IMR-90 (cell line): ENCODE measurements at regions not wholly inside any gene's neighbourhood (a gene's known extent, or its start where the extent isn't known, plus 50 kb on each side); places are given as distances from the start of the nearest gene placed in this dataset.

Experiments
- ATAC-seq: fragments of 200-7000 bp; cut with Tn5 transposase; 2 replicates; pipeline ENCODE4 v1.9.1; 2020; ENCODE audit warnings: low read depth, mild to moderate bottlenecking, moderate library complexity
- BruUV-seq: library from RNA; stranded (reverse); fragments of 400-500 nt; replicated peaks from 2 replicates; lab custom pipeline; 2021; lab: Mats Ljungman, UMichigan
- CTCF ChIA-PET: fragments of 300-600 bp; formaldehyde crosslinking; extraction: SDS; loops from one replicate; lab custom pipeline; 2021; ENCODE audit warnings: antibody characterized with exemption; lab: Yijun Ruan, JAX
- POLR2A ChIA-PET: fragments of 300-600 bp; sonication (Branson Sonifier 250); formaldehyde crosslinking; loops from one replicate; lab custom pipeline; 2022; ENCODE audit warnings: antibody characterized with exemption; ENCODE audit not compliant: unreplicated experiment; lab: Charles Lee
- DNase-seq: peaks from one replicate; pipeline ENCODE4 v3.0.0; 2013
- H2AFZ ChIP-seq: replicated peaks from 2 replicates; pipeline ENCODE3; 2013; ENCODE audit warnings: low read length, mild to moderate bottlenecking; ENCODE audit not compliant: poor library complexity
- H2AK5ac ChIP-seq: 2 replicates; pipeline ENCODE4 v1.6.1; 2013; ENCODE audit warnings: low read depth, low read length, inconsistent platforms
- H2AK9ac ChIP-seq: replicated peaks from 2 replicates; pipeline ENCODE3; 2013; ENCODE audit warnings: mild to moderate bottlenecking, low read depth, low read length, moderate library complexity; ENCODE audit not compliant: poor library complexity
- H2BK120ac ChIP-seq: 2 replicates; pipeline ENCODE4 v1.6.1; 2013; ENCODE audit warnings: low read depth, low read length, inconsistent platforms
- H2BK15ac ChIP-seq: 3 replicates; pipeline ENCODE4 v1.6.1; 2013; ENCODE audit warnings: low read depth, low read length, inconsistent platforms
- H2BK20ac ChIP-seq: 2 replicates; pipeline ENCODE4 v1.6.1; 2013; ENCODE audit warnings: low read depth, mild to moderate bottlenecking, inconsistent platforms, low read length, moderate library complexity
- H2BK5ac ChIP-seq: 2 replicates; pipeline ENCODE4 v1.6.1; 2013; ENCODE audit warnings: mild to moderate bottlenecking, low read depth, low read length, inconsistent platforms; ENCODE audit not compliant: poor library complexity, severe bottlenecking
- H3K14ac ChIP-seq: replicated peaks from 2 replicates; pipeline ENCODE4 v1.6.1; 2013; ENCODE audit warnings: low read depth, low read length, inconsistent platforms
- H3K18ac ChIP-seq: 2 replicates; pipeline ENCODE4 v1.6.1; 2013; ENCODE audit warnings: low read depth, low read length, control low read depth
- H3K23ac ChIP-seq: 2 replicates; pipeline ENCODE4 v1.6.1; 2013; ENCODE audit warnings: low read depth, low read length, inconsistent platforms
- H3K27ac ChIP-seq: 2 replicates; pipeline ENCODE4 v1.5.1; 2013; ENCODE audit warnings: mild to moderate bottlenecking, control low read depth, low read length; ENCODE audit not compliant: insufficient read depth
- H3K27me3 ChIP-seq: 2 replicates; pipeline ENCODE4 v1.6.1; 2013; ENCODE audit warnings: low read length; ENCODE audit not compliant: control insufficient read depth, insufficient read depth
- H3K36me3 ChIP-seq: 2 replicates; pipeline ENCODE4 v1.6.1; 2013; ENCODE audit warnings: low read length, mixed read lengths; ENCODE audit not compliant: control insufficient read depth, insufficient read depth
- H3K4ac ChIP-seq: 2 replicates; pipeline ENCODE4 v1.6.1; 2013; ENCODE audit warnings: low read depth, low read length, inconsistent platforms
- H3K4me1 ChIP-seq: 2 replicates; pipeline ENCODE4 v1.6.1; 2013; ENCODE audit warnings: low read length, mixed read lengths; ENCODE audit not compliant: control insufficient read depth, insufficient read depth
- H3K4me2 ChIP-seq: 2 replicates; pipeline ENCODE4 v1.6.1; 2013; ENCODE audit warnings: low read depth, mild to moderate bottlenecking, control low read depth, low read length, moderate library complexity
- H3K4me3 ChIP-seq: 2 replicates; pipeline ENCODE4 v1.5.1; 2013; ENCODE audit warnings: low read depth, mild to moderate bottlenecking, control low read depth, low read length, moderate library complexity; ENCODE audit not compliant: insufficient read depth
- H3K56ac ChIP-seq: 2 replicates; pipeline ENCODE4 v1.6.1; 2013; ENCODE audit warnings: low read length, inconsistent platforms; ENCODE audit not compliant: insufficient read depth; ENCODE audit errors: extremely low read depth
- H3K79me1 ChIP-seq, 2 experiments: 2 replicates each; pipeline ENCODE4 v1.6.1; 2013; ENCODE audit warnings: low read length in 2 of 2, inconsistent platforms in 1 of 2, low read depth in 1 of 2
- H3K9ac ChIP-seq: 2 replicates; pipeline ENCODE4 v1.6.1; 2013; ENCODE audit warnings: low read depth, low read length, control low read depth
- H3K9me1 ChIP-seq: 2 replicates; pipeline ENCODE4 v1.6.1; 2013; ENCODE audit warnings: low read length, inconsistent platforms; ENCODE audit not compliant: insufficient read depth
- H3K9me3 ChIP-seq: 2 replicates; pipeline ENCODE4 v1.6.1; 2013; ENCODE audit warnings: low read length; ENCODE audit not compliant: control insufficient read depth, insufficient read depth
- H4K20me1 ChIP-seq: 2 replicates; pipeline ENCODE4 v1.6.1; 2013; ENCODE audit warnings: low read length, inconsistent platforms; ENCODE audit not compliant: insufficient read depth
- H4K5ac ChIP-seq: 2 replicates; pipeline ENCODE4 v1.6.1; 2013; ENCODE audit warnings: mild to moderate bottlenecking, low read depth, low read length, control low read depth
- H4K8ac ChIP-seq, 2 experiments: 2 replicates each; pipeline ENCODE4 v1.6.1; 2013; ENCODE audit warnings: low read depth in 2 of 2, low read length in 2 of 2, control low read depth in 1 of 2, inconsistent platforms in 1 of 2
- H4K91ac ChIP-seq: 2 replicates; pipeline ENCODE4 v1.6.1; 2013; ENCODE audit warnings: low read depth, low read length, inconsistent platforms; ENCODE audit not compliant: insufficient read depth
- CEBPB ChIP-seq: IDR thresholded peaks from 2 replicates; pipeline ENCODE4 v1.6.1; 2012; ENCODE audit warnings: low read depth, low read length, improper control_type of control experiment
- CHD1 ChIP-seq: IDR thresholded peaks from 2 replicates; pipeline ENCODE4 v1.6.1; 2012; ENCODE audit warnings: low read depth, low read length, improper control_type of control experiment
- CTCF ChIP-seq: conservative IDR thresholded peaks from 2 replicates; pipeline ENCODE4 v1.5.1; 2012; ENCODE audit warnings: mild to moderate bottlenecking, low read depth, low read length, improper control_type of control experiment
- ELK1 ChIP-seq: fragments of 150-350 bp; IDR thresholded peaks from 2 replicates; pipeline ENCODE4 v1.6.1; 2016; ENCODE audit warnings: low read depth, mild to moderate bottlenecking, low read length, moderate library complexity, borderline replicate concordance
- FOS ChIP-seq: fragments of 150-350 bp; IDR thresholded peaks from 2 replicates; pipeline ENCODE4 v1.6.1; 2016; ENCODE audit warnings: low read depth, low read length
- MAFK ChIP-seq: IDR thresholded peaks from 2 replicates; pipeline ENCODE4 v1.6.1; 2012; ENCODE audit warnings: low read depth, low read length, improper control_type of control experiment
- MAZ ChIP-seq: IDR thresholded peaks from 2 replicates; pipeline ENCODE4 v1.6.1; 2012; ENCODE audit warnings: low read depth, mild to moderate bottlenecking, low read length, improper control_type of control experiment, moderate library complexity, borderline replicate concordance
- MXI1 ChIP-seq: IDR thresholded peaks from 2 replicates; pipeline ENCODE4 v1.6.1; 2012; ENCODE audit warnings: low read depth, mild to moderate bottlenecking, low read length, moderate library complexity, borderline replicate concordance
- NFE2L2 ChIP-seq: fragments of 150-350 bp; IDR thresholded peaks from 2 replicates; pipeline ENCODE4 v1.6.1; 2016; ENCODE audit warnings: low read depth, mild to moderate bottlenecking, low read length
- POLR2A ChIP-seq: IDR thresholded peaks from 2 replicates; pipeline ENCODE4 v1.6.1; 2012; ENCODE audit warnings: mild to moderate bottlenecking, low read depth, low read length
- RAD21 ChIP-seq: IDR thresholded peaks from 2 replicates; pipeline ENCODE4 v1.6.1; 2012; ENCODE audit warnings: low read length, improper control_type of control experiment
- RCOR1 ChIP-seq: IDR thresholded peaks from 2 replicates; pipeline ENCODE4 v1.6.1; 2012; ENCODE audit warnings: mild to moderate bottlenecking, low read length, improper control_type of control experiment; ENCODE audit not compliant: insufficient replicate concordance
- RFX5 ChIP-seq: IDR thresholded peaks from 2 replicates; pipeline ENCODE4 v1.8.0; 2012; ENCODE audit warnings: low read depth, mild to moderate bottlenecking, low read length, moderate library complexity
- USF2 ChIP-seq: fragments of 150-350 bp; IDR thresholded peaks from 2 replicates; pipeline ENCODE4 v1.6.1; 2017; ENCODE audit warnings: mild to moderate bottlenecking, antibody characterized with exemption, low read length, low read depth
- dilution Hi-C: fragments of 300-500 bp; cut with HindIII; formaldehyde crosslinking; loops from one replicate; pipeline ENCODE4 v1.14.3; 2018; ENCODE audit warnings: low sequenced_read_pairs; ENCODE audit not compliant: unreplicated experiment
- in situ Hi-C: fragments of 300-500 bp; cut with MboI; formaldehyde crosslinking; loops from 3 replicates; pipeline ENCODE4 v1.14.3; 2019; ENCODE audit warnings: low sequenced_read_pairs, inconsistent platforms, mixed read lengths
- intact Hi-C: fragments of 100-400 bp; cut with micrococcal nuclease; formaldehyde crosslinking; loops from 2 replicates; pipeline ENCODE4 v1.10.0; 2022

DNA sequence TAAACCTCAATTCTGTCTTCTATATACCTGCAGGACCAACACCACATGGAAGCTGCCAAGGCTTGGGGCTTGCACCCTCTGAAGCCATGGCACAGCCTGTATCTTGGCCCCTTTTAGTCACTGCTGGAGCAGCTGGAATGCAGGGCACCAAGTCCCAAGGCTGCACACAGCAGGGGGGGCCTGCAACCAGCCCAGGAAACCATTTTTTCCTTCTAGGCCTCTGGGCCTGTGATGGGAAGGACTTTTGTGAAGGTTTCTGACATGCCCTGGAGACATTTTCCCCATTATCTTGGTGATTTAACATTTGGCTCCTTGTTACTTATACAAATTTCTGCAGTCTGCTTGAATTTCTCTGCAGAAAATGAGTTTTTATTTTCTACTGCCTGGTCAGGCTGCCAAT lies 123.2 kb upstream of the PCGF5 start:
- CTCF ChIA-PET = no interaction called here
- no peak overlapping the region for H2BK120ac ChIP-seq
- no peak overlapping the region for H2BK5ac ChIP-seq
- H3K4me2 ChIP-seq = no peak overlapping the region
- H3K23ac ChIP-seq = no peak overlapping the region
- H3K9me3 ChIP-seq = peaks cover 7% of the 10 kb centered on the region
- ATAC-seq (no peak), DNase-seq (no peak)
- H2AK5ac ChIP-seq = no peak overlapping the region
- intact Hi-C loops (no loop called here), dilution Hi-C loops (no loop called here), in situ Hi-C loops (no loop called here)
- no peak overlapping the region for H4K91ac ChIP-seq
- no peak overlapping the region for H3K18ac ChIP-seq
- no peaks in the 10 kb centered on the region for H4K20me1 ChIP-seq
- BruUV-seq = no TSS peak
- H3K9ac ChIP-seq = no peak overlapping the region
- H3K27me3 ChIP-seq = no peaks in the 10 kb centered on the region; the same call in none of the 2 replicates
- H3K36me3 ChIP-seq = no peaks in the 10 kb centered on the region
- no peak overlapping the region for H3K56ac ChIP-seq
- H3K79me1 ChIP-seq = no peaks in the 10 kb centered on the region
- no peaks in the 10 kb centered on the region for H3K4me1 ChIP-seq
- H3K4ac ChIP-seq = no peak overlapping the region
- no peak overlapping the region for H4K5ac ChIP-seq
- no peak overlapping the region for H2AFZ ChIP-seq
- no peak overlapping the region for H2AK9ac ChIP-seq
- H2BK20ac ChIP-seq = no peak overlapping the region
- no peak overlapping the region for H3K14ac ChIP-seq
- no peak overlapping the region for H3K27ac ChIP-seq
- no peak overlapping the region for H2BK15ac ChIP-seq
- TF ChIP-seq FOS (no peak), USF2 (no peak), RAD21 (no peak), NFE2L2 (no peak), MXI1 (no peak), POLR2A (no peak), CHD1 (no peak), ELK1 (no peak), RCOR1 (no peak), CEBPB (no peak), CTCF (no peak), MAZ (no peak), RFX5 (no peak), MAFK (no peak)
- no peak overlapping the region for H4K8ac ChIP-seq
- POLR2A ChIA-PET = no interaction called here
- no peaks in the 10 kb centered on the region for H3K9me1 ChIP-seq
- H3K4me3 ChIP-seq = no peak overlapping the region
